ENCODE measurements at regions not wholly inside any gene's neighbourhood (a gene's known extent, or its start where the extent isn't known, plus 50 kb on each side); places are given as distances from the start of the nearest gene placed in this dataset.

DNA sequence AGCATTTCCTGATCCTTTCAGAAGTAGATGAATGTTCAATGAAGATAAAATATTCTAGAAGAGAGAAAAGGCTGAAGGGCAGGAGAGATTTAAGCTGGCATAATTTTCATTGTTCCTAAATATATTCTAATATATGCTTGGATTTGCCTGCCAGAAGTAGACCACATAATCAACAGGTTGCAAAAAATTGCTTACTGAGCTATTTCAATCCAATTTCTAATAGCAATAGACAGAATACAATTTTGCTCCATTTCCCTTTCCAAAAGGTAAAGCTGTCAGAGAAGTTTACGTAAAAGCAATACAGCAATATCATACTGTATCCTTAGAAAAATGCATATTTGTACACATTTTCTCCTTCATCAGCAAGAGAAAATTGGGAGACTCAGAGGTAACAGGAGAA, 237.3 kb downstream of the PMP22 start:
- no peak for TF ChIP-seq RAD21 (IDR thresholded peaks at IDR 0.05; ENCODE audit: low read depth)
- no peak for TF ChIP-seq FOXM1 (IDR thresholded peaks at IDR 0.05; ENCODE audit: borderline replicate concordance, low read depth)
- TF ChIP-seq TCF12 (IDR thresholded peaks at IDR 0.05; ENCODE audit: low read depth): no peak
- no peak for TF ChIP-seq NFIC (IDR thresholded peaks at IDR 0.05)
- no peak for TF ChIP-seq CREB1 (IDR thresholded peaks at IDR 0.05; ENCODE audit: low read depth)
- TF ChIP-seq USF1 (IDR thresholded peaks at IDR 0.05): no peak
- no peak for TF ChIP-seq TAF1 (IDR thresholded peaks at IDR 0.05; ENCODE audit: low read depth)
- TF ChIP-seq YY1 (IDR thresholded peaks at IDR 0.05; ENCODE audit: low read depth): no peak
- no peak for TF ChIP-seq EGR1 (IDR thresholded peaks at IDR 0.05)
- no peak for TF ChIP-seq EP300 (IDR thresholded peaks at IDR 0.05; ENCODE audit: borderline replicate concordance)
- TF ChIP-seq ZBTB7A (IDR thresholded peaks at IDR 0.05; ENCODE audit: low read depth): no peak
- no peak for TF ChIP-seq CEBPB (IDR thresholded peaks at IDR 0.05)
- TF ChIP-seq TEAD4 (IDR thresholded peaks at IDR 0.05): no peak
- TF ChIP-seq MAX (IDR thresholded peaks at IDR 0.05): no peak
- TF ChIP-seq REST (IDR thresholded peaks at IDR 0.05; ENCODE audit: low read depth): no peak

DNA sequence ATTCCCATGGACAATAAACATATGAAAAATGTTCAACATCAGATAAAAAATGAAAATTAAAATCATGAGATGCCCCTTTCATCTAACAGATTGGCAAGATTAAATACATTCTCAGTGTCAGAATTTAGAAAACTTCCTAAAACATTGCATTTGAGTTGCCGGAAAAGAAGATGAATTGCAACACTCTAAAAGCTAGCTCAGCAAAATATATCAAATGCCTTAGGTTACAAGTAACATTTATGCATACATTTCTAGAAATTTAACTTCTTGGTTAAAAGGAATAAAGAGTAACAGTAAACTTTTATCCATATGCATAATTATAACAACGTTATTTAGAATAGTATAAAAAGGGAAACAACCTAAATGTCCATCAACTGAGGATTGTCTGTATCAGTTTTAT, 239.0 kb downstream of the PMP22 start:
- TF ChIP-seq CEBPB (IDR thresholded peaks at IDR 0.05) (no peak), EGR1 (IDR thresholded peaks at IDR 0.05) (no peak), USF1 (IDR thresholded peaks at IDR 0.05) (no peak), FOXM1 (IDR thresholded peaks at IDR 0.05; ENCODE audit: borderline replicate concordance, low read depth) (no peak), NFIC (IDR thresholded peaks at IDR 0.05) (no peak), MAX (IDR thresholded peaks at IDR 0.05) (no peak)

GRCh38 chr17:15023589-15024336, 241.4 kb downstream of the PMP22 start:
- TF ChIP-seq CEBPB (IDR thresholded peaks at IDR 0.05) (no peak), EGR1 (IDR thresholded peaks at IDR 0.05) (no peak)

GRCh38 chr17:15019158-15019557, 246.0 kb downstream of the PMP22 start:
- TF ChIP-seq YY1 (IDR thresholded peaks at IDR 0.05; ENCODE audit: low read depth): no peak
- no peak for TF ChIP-seq ZBTB7A (IDR thresholded peaks at IDR 0.05; ENCODE audit: low read depth)
- no peak for TF ChIP-seq CEBPB (IDR thresholded peaks at IDR 0.05)
- TF ChIP-seq NFIC (IDR thresholded peaks at IDR 0.05): no peak
- no peak for TF ChIP-seq MAX (IDR thresholded peaks at IDR 0.05)

DNA sequence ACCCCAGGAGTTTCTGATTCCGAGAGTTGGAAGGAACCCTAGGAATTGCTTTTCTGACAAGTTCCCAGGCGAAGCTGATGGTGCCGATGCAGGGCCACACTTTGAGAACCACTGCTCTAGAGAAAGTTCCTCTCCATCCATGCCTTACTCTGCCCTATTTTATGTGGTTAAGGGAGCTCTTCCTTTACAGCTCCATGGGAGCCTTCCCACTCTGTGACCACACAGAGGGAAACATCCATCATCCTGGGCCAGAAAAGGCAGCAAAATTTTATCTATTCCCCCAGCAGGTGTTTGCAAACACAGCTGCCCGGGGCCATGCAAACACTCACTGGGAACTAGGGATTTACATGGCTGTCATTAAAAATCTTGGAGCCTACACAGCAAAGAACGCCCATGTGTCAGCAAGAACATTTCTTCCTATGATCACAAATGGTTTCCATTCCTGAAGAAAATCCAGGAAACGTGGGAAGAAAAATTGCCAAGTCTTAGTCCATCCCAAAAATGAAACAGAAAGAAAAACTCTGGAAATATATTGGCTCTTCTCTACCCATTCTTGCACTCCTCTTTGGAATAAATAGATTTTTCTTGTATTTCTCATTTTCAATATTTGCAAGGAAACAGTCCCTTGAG, 252.7 kb downstream of the PMP22 start:
- TF ChIP-seq EP300 (IDR thresholded peaks at IDR 0.05; ENCODE audit: borderline replicate concordance): no peak
- TF ChIP-seq NFIC (IDR thresholded peaks at IDR 0.05): no peak
- no peak for TF ChIP-seq RAD21 (IDR thresholded peaks at IDR 0.05; ENCODE audit: low read depth)
- no peak for TF ChIP-seq USF1 (IDR thresholded peaks at IDR 0.05)
- no peak for TF ChIP-seq CEBPB (IDR thresholded peaks at IDR 0.05)
- TF ChIP-seq CREB1 (IDR thresholded peaks at IDR 0.05; ENCODE audit: low read depth): no peak
- TF ChIP-seq EGR1 (IDR thresholded peaks at IDR 0.05): no peak
- no peak for TF ChIP-seq ZBTB7A (IDR thresholded peaks at IDR 0.05; ENCODE audit: low read depth)
- TF ChIP-seq TEAD4 (IDR thresholded peaks at IDR 0.05): no peak
- TF ChIP-seq REST (IDR thresholded peaks at IDR 0.05; ENCODE audit: low read depth): no peak
- no peak for TF ChIP-seq YY1 (IDR thresholded peaks at IDR 0.05; ENCODE audit: low read depth)
- TF ChIP-seq FOXM1 (IDR thresholded peaks at IDR 0.05; ENCODE audit: borderline replicate concordance, low read depth): no peak
- TF ChIP-seq TCF12 (IDR thresholded peaks at IDR 0.05; ENCODE audit: low read depth): no peak

Data from Ishikawa (cell line).